SK-N-SH (cell line): ENCODE measurements at regions not wholly inside any gene's neighbourhood (a gene's known extent, or its start where the extent isn't known, plus 50 kb on each side); places are given as distances from the start of the nearest gene placed in this dataset.

ENCODE experiments used
- GATA2 ChIP-seq: sonication (generic); formaldehyde crosslinking; IDR thresholded peaks from 2 replicates; pipeline ENCODE4 v1.5.0; 2020; ENCODE audit warnings: mild to moderate bottlenecking, missing genetic modification reagents
- SMC3 ChIP-seq: IDR thresholded peaks from 2 replicates; pipeline ENCODE4 v1.6.1; 2012; ENCODE audit warnings: low read depth, low read length, improper control_type of control experiment
- TF ChIP-seq, protein P1 (sequence below): fragments of 200-600 bp; sonication (generic); IDR thresholded peaks from 2 replicates; pipeline ENCODE4 v1.6.1; 2017; ENCODE audit warnings: antibody characterized with exemption, mild to moderate bottlenecking, moderate library complexity
- TF ChIP-seq, protein P2 (sequence below): IDR thresholded peaks from 2 replicates; pipeline ENCODE4; 2012
- TF ChIP-seq, protein P3 (sequence below): IDR thresholded peaks from 2 replicates; pipeline ENCODE4 v1.4.0; 2012; ENCODE audit warnings: low read depth

DNA sequence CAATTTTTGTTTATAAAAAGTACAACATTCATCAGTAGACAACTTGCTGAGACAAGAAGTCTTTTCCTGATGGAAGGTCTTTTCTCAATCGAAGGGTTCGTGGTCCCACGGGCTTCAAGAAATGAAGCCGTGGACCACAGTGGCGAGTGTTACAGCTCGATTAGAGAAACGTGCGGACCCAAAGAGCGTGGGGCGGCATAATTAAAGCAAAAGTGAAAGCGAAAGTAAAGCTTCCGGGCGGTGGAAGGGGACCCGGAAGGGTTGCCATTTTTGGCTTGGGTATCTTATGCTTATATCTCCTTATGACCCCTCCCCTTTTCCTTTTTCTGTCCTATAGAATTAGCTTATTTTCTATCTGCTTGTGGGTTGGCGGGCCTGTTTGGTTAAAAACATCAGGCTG, 2309.4 kb upstream of the ACO1 start:
- TF ChIP-seq, protein P1, sequence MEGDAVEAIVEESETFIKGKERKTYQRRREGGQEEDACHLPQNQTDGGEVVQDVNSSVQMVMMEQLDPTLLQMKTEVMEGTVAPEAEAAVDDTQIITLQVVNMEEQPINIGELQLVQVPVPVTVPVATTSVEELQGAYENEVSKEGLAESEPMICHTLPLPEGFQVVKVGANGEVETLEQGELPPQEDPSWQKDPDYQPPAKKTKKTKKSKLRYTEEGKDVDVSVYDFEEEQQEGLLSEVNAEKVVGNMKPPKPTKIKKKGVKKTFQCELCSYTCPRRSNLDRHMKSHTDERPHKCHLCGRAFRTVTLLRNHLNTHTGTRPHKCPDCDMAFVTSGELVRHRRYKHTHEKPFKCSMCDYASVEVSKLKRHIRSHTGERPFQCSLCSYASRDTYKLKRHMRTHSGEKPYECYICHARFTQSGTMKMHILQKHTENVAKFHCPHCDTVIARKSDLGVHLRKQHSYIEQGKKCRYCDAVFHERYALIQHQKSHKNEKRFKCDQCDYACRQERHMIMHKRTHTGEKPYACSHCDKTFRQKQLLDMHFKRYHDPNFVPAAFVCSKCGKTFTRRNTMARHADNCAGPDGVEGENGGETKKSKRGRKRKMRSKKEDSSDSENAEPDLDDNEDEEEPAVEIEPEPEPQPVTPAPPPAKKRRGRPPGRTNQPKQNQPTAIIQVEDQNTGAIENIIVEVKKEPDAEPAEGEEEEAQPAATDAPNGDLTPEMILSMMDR: no peak
- TF ChIP-seq SMC3 (no peak), GATA2 (CRISPR knock-in tag) (no peak)
- TF ChIP-seq, protein P2, sequence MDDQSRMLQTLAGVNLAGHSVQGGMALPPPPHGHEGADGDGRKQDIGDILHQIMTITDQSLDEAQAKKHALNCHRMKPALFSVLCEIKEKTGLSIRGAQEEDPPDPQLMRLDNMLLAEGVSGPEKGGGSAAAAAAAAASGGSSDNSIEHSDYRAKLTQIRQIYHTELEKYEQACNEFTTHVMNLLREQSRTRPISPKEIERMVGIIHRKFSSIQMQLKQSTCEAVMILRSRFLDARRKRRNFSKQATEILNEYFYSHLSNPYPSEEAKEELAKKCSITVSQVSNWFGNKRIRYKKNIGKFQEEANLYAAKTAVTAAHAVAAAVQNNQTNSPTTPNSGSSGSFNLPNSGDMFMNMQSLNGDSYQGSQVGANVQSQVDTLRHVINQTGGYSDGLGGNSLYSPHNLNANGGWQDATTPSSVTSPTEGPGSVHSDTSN: no peak
- TF ChIP-seq, protein P3, sequence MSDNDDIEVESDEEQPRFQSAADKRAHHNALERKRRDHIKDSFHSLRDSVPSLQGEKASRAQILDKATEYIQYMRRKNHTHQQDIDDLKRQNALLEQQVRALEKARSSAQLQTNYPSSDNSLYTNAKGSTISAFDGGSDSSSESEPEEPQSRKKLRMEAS: no peak
